ENCODE measurements at regions not wholly inside any gene's neighbourhood (a gene's known extent, or its start where the extent isn't known, plus 50 kb on each side); places are given as distances from the start of the nearest gene placed in this dataset.

DNA sequence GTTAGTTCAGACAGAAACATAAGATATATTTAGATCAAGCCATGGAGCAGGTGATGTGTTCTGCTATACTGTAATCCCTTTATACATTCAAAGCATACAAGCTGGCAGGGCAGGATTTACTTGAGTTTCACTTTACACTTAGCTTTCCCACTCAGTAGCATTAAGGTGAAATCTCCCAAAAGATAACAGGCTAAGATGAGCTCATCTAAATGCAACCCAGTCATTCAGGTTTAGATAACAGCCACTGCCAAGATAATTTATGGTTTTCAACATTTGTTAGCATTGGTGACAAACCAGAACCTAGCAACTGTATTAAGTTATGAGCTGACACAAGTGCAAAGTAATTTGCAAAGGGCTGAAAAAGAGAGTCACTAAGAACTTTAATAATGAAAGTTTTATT lies 925.1 kb upstream of the ATXN7L3B start:
- no peaks in the 10 kb centered on the region for H3K36me3 ChIP-seq (ENCODE audit: control insufficient read depth, insufficient read depth, low read length)
- no peak overlapping the region for H3K27ac ChIP-seq (ENCODE audit: low read length)
- no peaks in the 10 kb centered on the region for H3K9me3 ChIP-seq (ENCODE audit: control insufficient read depth, insufficient read depth, low read depth, low read length)
- no peak for TF ChIP-seq POLR2AphosphoS5 (IDR thresholded peaks at IDR 0.05; ENCODE audit: low read depth, low read length)
- TF ChIP-seq, protein P1, sequence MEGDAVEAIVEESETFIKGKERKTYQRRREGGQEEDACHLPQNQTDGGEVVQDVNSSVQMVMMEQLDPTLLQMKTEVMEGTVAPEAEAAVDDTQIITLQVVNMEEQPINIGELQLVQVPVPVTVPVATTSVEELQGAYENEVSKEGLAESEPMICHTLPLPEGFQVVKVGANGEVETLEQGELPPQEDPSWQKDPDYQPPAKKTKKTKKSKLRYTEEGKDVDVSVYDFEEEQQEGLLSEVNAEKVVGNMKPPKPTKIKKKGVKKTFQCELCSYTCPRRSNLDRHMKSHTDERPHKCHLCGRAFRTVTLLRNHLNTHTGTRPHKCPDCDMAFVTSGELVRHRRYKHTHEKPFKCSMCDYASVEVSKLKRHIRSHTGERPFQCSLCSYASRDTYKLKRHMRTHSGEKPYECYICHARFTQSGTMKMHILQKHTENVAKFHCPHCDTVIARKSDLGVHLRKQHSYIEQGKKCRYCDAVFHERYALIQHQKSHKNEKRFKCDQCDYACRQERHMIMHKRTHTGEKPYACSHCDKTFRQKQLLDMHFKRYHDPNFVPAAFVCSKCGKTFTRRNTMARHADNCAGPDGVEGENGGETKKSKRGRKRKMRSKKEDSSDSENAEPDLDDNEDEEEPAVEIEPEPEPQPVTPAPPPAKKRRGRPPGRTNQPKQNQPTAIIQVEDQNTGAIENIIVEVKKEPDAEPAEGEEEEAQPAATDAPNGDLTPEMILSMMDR (IDR thresholded peaks at IDR 0.05) = no peak
- no peak for TF ChIP-seq TCF7L2 (IDR thresholded peaks at IDR 0.05; ENCODE audit: low read depth, low read length)
- TF ChIP-seq SIN3A (IDR thresholded peaks at IDR 0.05; ENCODE audit: borderline replicate concordance, insufficient read depth, low read depth, low read length) = no peak
- no peak for TF ChIP-seq REST (IDR thresholded peaks at IDR 0.05; ENCODE audit: insufficient read depth in 1 of 2, low read depth in 2 of 2, low read length in 1 of 2)
- POLR2A ChIA-PET = no interaction called here
- CTCF ChIA-PET = interaction anchor here (0.6 kb wide), 1 partner anchor 529 kb away, joined by 3 read pairs; no protein-coding TSS in a partner anchor
- H3K4me1 ChIP-seq (ENCODE audit: control insufficient read depth, insufficient read depth, low read length) = no peaks in the 10 kb centered on the region
- no TSS peak for BruUV-seq (replicated peaks)
- intact Hi-C loops (cut with micrococcal nuclease; ENCODE audit: unreplicated experiment) = no loop called here
- H3K4me3 ChIP-seq (ENCODE audit: low read depth in 2 of 2, low read length in 2 of 2) = no peak overlapping the region
- in situ Hi-C loops (cut with HindIII; ENCODE audit: low pct_unique_long_range_greater_than_20kb, low sequenced_read_pairs) = no loop called here
- no peaks in the 10 kb centered on the region for H3K27me3 ChIP-seq (ENCODE audit: control insufficient read depth, insufficient read depth, low read length)
- ATAC-seq (no peak), DNase-seq (ENCODE audit: low read depth, low spot score) (no peak)

- Histone ChIP-seq H3K9me3 (ENCODE audit: control insufficient read depth, insufficient read depth, low read depth, low read length) (peaks cover 8% of the 10 kb centered on the region; the same call in 1 of the 2 replicates), H3K4me1 (ENCODE audit: control insufficient read depth, insufficient read depth, low read length) (no peaks in the 10 kb centered on the region), H3K27ac (ENCODE audit: low read length) (no peak overlapping the region), H3K27me3 (ENCODE audit: control insufficient read depth, insufficient read depth, low read length) (no peaks in the 10 kb centered on the region), H3K4me3 (ENCODE audit: low read depth in 2 of 2, low read length in 2 of 2) (no peak overlapping the region), H3K36me3 (ENCODE audit: control insufficient read depth, insufficient read depth, low read length) (no peaks in the 10 kb centered on the region)
- POLR2A ChIA-PET = no interaction called here
- CTCF ChIA-PET = no interaction called here
- in situ Hi-C loops (cut with HindIII; ENCODE audit: low pct_unique_long_range_greater_than_20kb, low sequenced_read_pairs) (no loop called here), intact Hi-C loops (cut with micrococcal nuclease; ENCODE audit: unreplicated experiment) (no loop called here)
- DNase-seq (ENCODE audit: low read depth, low spot score) (no peak), ATAC-seq (no peak)
- no TSS peak for BruUV-seq (replicated peaks)
- TF ChIP-seq POLR2AphosphoS5 (IDR thresholded peaks at IDR 0.05; ENCODE audit: low read depth, low read length) (no peak), REST (IDR thresholded peaks at IDR 0.05; ENCODE audit: insufficient read depth in 1 of 2, low read depth in 2 of 2, low read length in 1 of 2) (no peak), TCF7L2 (IDR thresholded peaks at IDR 0.05; ENCODE audit: low read depth, low read length) (no peak), SIN3A (IDR thresholded peaks at IDR 0.05; ENCODE audit: borderline replicate concordance, insufficient read depth, low read depth, low read length) (no peak)
- TF ChIP-seq, protein P1 (IDR thresholded peaks at IDR 0.05) = no peak
These were observed 914.2 kb upstream of the ATXN7L3B start for GRCh38 chr12:73623421-73623820.

Data from Panc1 (cell line).